ENCODE measurements at regions not wholly inside any gene's neighbourhood (a gene's known extent, or its start where the extent isn't known, plus 50 kb on each side); places are given as distances from the start of the nearest gene placed in this dataset.
"Not testable (repeated sequence)": the region's sequence is repeated elsewhere in the genome, so short reads cannot be mapped to it uniquely, and the experiment has no call there.

- H3K4me3 ChIP-seq (ENCODE audit: low read length in 2 of 2); H3K36me3 ChIP-seq (ENCODE audit: control insufficient read depth in 2 of 2, insufficient read depth in 2 of 2, low read length in 1 of 2); H3K4me1 ChIP-seq (ENCODE audit: control insufficient read depth in 2 of 2, insufficient read depth in 2 of 2, low read length in 2 of 2); H3K27ac ChIP-seq (ENCODE audit: low read depth in 1 of 2, low read length in 1 of 2); H3K9me3 ChIP-seq (ENCODE audit: control insufficient read depth in 2 of 2, insufficient read depth in 1 of 2, low read length in 1 of 2); H3K27me3 ChIP-seq (ENCODE audit: control insufficient read depth in 2 of 2, insufficient read depth in 1 of 2, low read length in 1 of 2); DNase-seq (ENCODE audit: low read depth in 6 of 9, low spot score in 9 of 9): not testable (repeated sequence)
- 89% methylated on average over 4 of the region's 4 CpGs for WGBS
Measured at GRCh38 chr10:65100881-65101280, 1579.7 kb downstream of the REEP3 start.

- H3K4me1 ChIP-seq (ENCODE audit: control insufficient read depth in 2 of 2, insufficient read depth in 2 of 2, low read length in 2 of 2) = no peaks in the 10 kb centered on the region
- H3K27ac ChIP-seq (ENCODE audit: low read depth in 1 of 2, low read length in 1 of 2) = no peak overlapping the region
- H3K4me3 ChIP-seq (ENCODE audit: low read length in 2 of 2) = no peak overlapping the region
- no peaks in the 10 kb centered on the region for H3K9me3 ChIP-seq (ENCODE audit: control insufficient read depth in 2 of 2, insufficient read depth in 1 of 2, low read length in 1 of 2)
- no peak for DNase-seq (ENCODE audit: low read depth in 6 of 9, low spot score in 9 of 9)
- H3K27me3 ChIP-seq (ENCODE audit: control insufficient read depth in 2 of 2, insufficient read depth in 1 of 2, low read length in 1 of 2) = no peaks in the 10 kb centered on the region
- WGBS = 82% methylated on average over 2 of the region's 2 CpGs
- H3K36me3 ChIP-seq (ENCODE audit: control insufficient read depth in 2 of 2, insufficient read depth in 2 of 2, low read length in 1 of 2) = no peaks in the 10 kb centered on the region
Measured at GRCh38 chr10:65110009-65110408, 1588.8 kb downstream of the REEP3 start.

- H3K36me3 ChIP-seq (ENCODE audit: control insufficient read depth in 2 of 2, insufficient read depth in 2 of 2, low read length in 1 of 2); H3K4me3 ChIP-seq (ENCODE audit: low read length in 2 of 2); H3K4me1 ChIP-seq (ENCODE audit: control insufficient read depth in 2 of 2, insufficient read depth in 2 of 2, low read length in 2 of 2); H3K9me3 ChIP-seq (ENCODE audit: control insufficient read depth in 2 of 2, insufficient read depth in 1 of 2, low read length in 1 of 2); H3K27ac ChIP-seq (ENCODE audit: low read depth in 1 of 2, low read length in 1 of 2); H3K27me3 ChIP-seq (ENCODE audit: control insufficient read depth in 2 of 2, insufficient read depth in 1 of 2, low read length in 1 of 2); DNase-seq (ENCODE audit: low read depth in 6 of 9, low spot score in 9 of 9): not testable (repeated sequence)
- WGBS = 77% methylated on average over 6 of the region's 6 CpGs
Measured at GRCh38 chr10:65111059-65111458, 1589.9 kb downstream of the REEP3 start.

GRCh38 chr10:65112573-65112972, 1591.4 kb downstream of the REEP3 start:
- no peaks in the 10 kb centered on the region for H3K4me1 ChIP-seq (ENCODE audit: control insufficient read depth in 2 of 2, insufficient read depth in 2 of 2, low read length in 2 of 2)
- H3K27me3 ChIP-seq (ENCODE audit: control insufficient read depth in 2 of 2, insufficient read depth in 1 of 2, low read length in 1 of 2) = no peaks in the 10 kb centered on the region
- no peaks in the 10 kb centered on the region for H3K9me3 ChIP-seq (ENCODE audit: control insufficient read depth in 2 of 2, insufficient read depth in 1 of 2, low read length in 1 of 2)
- no peak overlapping the region for H3K27ac ChIP-seq (ENCODE audit: low read depth in 1 of 2, low read length in 1 of 2)
- DNase-seq (ENCODE audit: low read depth in 6 of 9, low spot score in 9 of 9) = no peak
- WGBS = 88% methylated on average over 4 of the region's 4 CpGs
- H3K36me3 ChIP-seq (ENCODE audit: control insufficient read depth in 2 of 2, insufficient read depth in 2 of 2, low read length in 1 of 2) = no peaks in the 10 kb centered on the region
- H3K4me3 ChIP-seq (ENCODE audit: low read length in 2 of 2) = no peak overlapping the region

GRCh38 chr10:65123120-65123519, 1601.9 kb downstream of the REEP3 start:
- Histone ChIP-seq H3K27ac (ENCODE audit: low read depth in 1 of 2, low read length in 1 of 2) (no peak overlapping the region), H3K36me3 (ENCODE audit: control insufficient read depth in 2 of 2, insufficient read depth in 2 of 2, low read length in 1 of 2) (no peaks in the 10 kb centered on the region), H3K4me1 (ENCODE audit: control insufficient read depth in 2 of 2, insufficient read depth in 2 of 2, low read length in 2 of 2) (no peaks in the 10 kb centered on the region), H3K9me3 (ENCODE audit: control insufficient read depth in 2 of 2, insufficient read depth in 1 of 2, low read length in 1 of 2) (peaks cover 0 to 5% of the 10 kb centered on the region in 2 donors), H3K27me3 (ENCODE audit: control insufficient read depth in 2 of 2, insufficient read depth in 1 of 2, low read length in 1 of 2) (no peaks in the 10 kb centered on the region), H3K4me3 (ENCODE audit: low read length in 2 of 2) (no peak overlapping the region)
- 68% methylated on average over 1 of the region's 1 CpG for WGBS
- no peak for DNase-seq (ENCODE audit: low read depth in 6 of 9, low spot score in 9 of 9)

- 96% methylated on average over 2 of the region's 2 CpGs for WGBS
- no peak for DNase-seq (ENCODE audit: low read depth in 6 of 9, low spot score in 9 of 9)
- no peak overlapping the region for H3K4me3 ChIP-seq (ENCODE audit: low read length in 2 of 2)
- no peaks in the 10 kb centered on the region for H3K27me3 ChIP-seq (ENCODE audit: control insufficient read depth in 2 of 2, insufficient read depth in 1 of 2, low read length in 1 of 2)
- no peaks in the 10 kb centered on the region for H3K36me3 ChIP-seq (ENCODE audit: control insufficient read depth in 2 of 2, insufficient read depth in 2 of 2, low read length in 1 of 2)
- H3K9me3 ChIP-seq (ENCODE audit: control insufficient read depth in 2 of 2, insufficient read depth in 1 of 2, low read length in 1 of 2) = no peaks in the 10 kb centered on the region
- no peak overlapping the region for H3K27ac ChIP-seq (ENCODE audit: low read depth in 1 of 2, low read length in 1 of 2)
- H3K4me1 ChIP-seq (ENCODE audit: control insufficient read depth in 2 of 2, insufficient read depth in 2 of 2, low read length in 2 of 2) = no peaks in the 10 kb centered on the region
Measured at GRCh38 chr10:65125212-65125611, 1604.0 kb downstream of the REEP3 start.

GRCh38 chr10:65126288-65126687, 1605.1 kb downstream of the REEP3 start:
- Histone ChIP-seq H3K27me3 (ENCODE audit: control insufficient read depth in 2 of 2, insufficient read depth in 1 of 2, low read length in 1 of 2) (no peaks in the 10 kb centered on the region), H3K4me3 (ENCODE audit: low read length in 2 of 2) (no peak overlapping the region), H3K36me3 (ENCODE audit: control insufficient read depth in 2 of 2, insufficient read depth in 2 of 2, low read length in 1 of 2) (no peaks in the 10 kb centered on the region), H3K4me1 (ENCODE audit: control insufficient read depth in 2 of 2, insufficient read depth in 2 of 2, low read length in 2 of 2) (no peaks in the 10 kb centered on the region), H3K9me3 (ENCODE audit: control insufficient read depth in 2 of 2, insufficient read depth in 1 of 2, low read length in 1 of 2) (no peaks in the 10 kb centered on the region), H3K27ac (ENCODE audit: low read depth in 1 of 2, low read length in 1 of 2) (no peak overlapping the region)
- 95% methylated on average over 1 of the region's 1 CpG for WGBS
- no peak for DNase-seq (ENCODE audit: low read depth in 6 of 9, low spot score in 9 of 9)

GRCh38 chr10:65128277-65128676, 1607.1 kb downstream of the REEP3 start:
- no peak overlapping the region for H3K27ac ChIP-seq (ENCODE audit: low read depth in 1 of 2, low read length in 1 of 2)
- WGBS = 89% methylated on average over 2 of the region's 2 CpGs
- no peaks in the 10 kb centered on the region for H3K9me3 ChIP-seq (ENCODE audit: control insufficient read depth in 2 of 2, insufficient read depth in 1 of 2, low read length in 1 of 2)
- no peaks in the 10 kb centered on the region for H3K4me1 ChIP-seq (ENCODE audit: control insufficient read depth in 2 of 2, insufficient read depth in 2 of 2, low read length in 2 of 2)
- H3K4me3 ChIP-seq (ENCODE audit: low read length in 2 of 2) = no peak overlapping the region
- no peaks in the 10 kb centered on the region for H3K27me3 ChIP-seq (ENCODE audit: control insufficient read depth in 2 of 2, insufficient read depth in 1 of 2, low read length in 1 of 2)
- DNase-seq (ENCODE audit: low read depth in 6 of 9, low spot score in 9 of 9) = no peak
- no peaks in the 10 kb centered on the region for H3K36me3 ChIP-seq (ENCODE audit: control insufficient read depth in 2 of 2, insufficient read depth in 2 of 2, low read length in 1 of 2)

GRCh38 chr10:65130162-65130758, 1609.1 kb downstream of the REEP3 start:
- H3K27me3 ChIP-seq (ENCODE audit: control insufficient read depth in 2 of 2, insufficient read depth in 1 of 2, low read length in 1 of 2) = no peaks in the 10 kb centered on the region
- no peaks in the 10 kb centered on the region for H3K36me3 ChIP-seq (ENCODE audit: control insufficient read depth in 2 of 2, insufficient read depth in 2 of 2, low read length in 1 of 2)
- no peak overlapping the region for H3K4me3 ChIP-seq (ENCODE audit: low read length in 2 of 2)
- no peak for DNase-seq (ENCODE audit: low read depth in 6 of 9, low spot score in 9 of 9)
- no peaks in the 10 kb centered on the region for H3K4me1 ChIP-seq (ENCODE audit: control insufficient read depth in 2 of 2, insufficient read depth in 2 of 2, low read length in 2 of 2)
- H3K27ac ChIP-seq (ENCODE audit: low read depth in 1 of 2, low read length in 1 of 2) = no peak overlapping the region
- WGBS = 75% methylated on average over 1 of the region's 1 CpG
- H3K9me3 ChIP-seq (ENCODE audit: control insufficient read depth in 2 of 2, insufficient read depth in 1 of 2, low read length in 1 of 2) = no peaks in the 10 kb centered on the region

- H3K9me3 ChIP-seq (ENCODE audit: control insufficient read depth in 2 of 2, insufficient read depth in 1 of 2, low read length in 1 of 2) = no peaks in the 10 kb centered on the region
- no peaks in the 10 kb centered on the region for H3K4me1 ChIP-seq (ENCODE audit: control insufficient read depth in 2 of 2, insufficient read depth in 2 of 2, low read length in 2 of 2)
- no peak overlapping the region for H3K4me3 ChIP-seq (ENCODE audit: low read length in 2 of 2)
- no peak for DNase-seq (ENCODE audit: low read depth in 6 of 9, low spot score in 9 of 9)
- 98% methylated on average over 5 of the region's 5 CpGs for WGBS
- H3K36me3 ChIP-seq (ENCODE audit: control insufficient read depth in 2 of 2, insufficient read depth in 2 of 2, low read length in 1 of 2) = no peaks in the 10 kb centered on the region
- H3K27ac ChIP-seq (ENCODE audit: low read depth in 1 of 2, low read length in 1 of 2) = no peak overlapping the region
- no peaks in the 10 kb centered on the region for H3K27me3 ChIP-seq (ENCODE audit: control insufficient read depth in 2 of 2, insufficient read depth in 1 of 2, low read length in 1 of 2)
Measured at GRCh38 chr10:65133652-65134051, 1612.5 kb downstream of the REEP3 start.

All from thymus (tissue), 11 donors.